ENCODE measurements at regions not wholly inside any gene's neighbourhood (a gene's known extent, or its start where the extent isn't known, plus 50 kb on each side); places are given as distances from the start of the nearest gene placed in this dataset.
A peak's percentile ranks its signal among the peaks of the same experiment; 100 is the strongest.

DNA sequence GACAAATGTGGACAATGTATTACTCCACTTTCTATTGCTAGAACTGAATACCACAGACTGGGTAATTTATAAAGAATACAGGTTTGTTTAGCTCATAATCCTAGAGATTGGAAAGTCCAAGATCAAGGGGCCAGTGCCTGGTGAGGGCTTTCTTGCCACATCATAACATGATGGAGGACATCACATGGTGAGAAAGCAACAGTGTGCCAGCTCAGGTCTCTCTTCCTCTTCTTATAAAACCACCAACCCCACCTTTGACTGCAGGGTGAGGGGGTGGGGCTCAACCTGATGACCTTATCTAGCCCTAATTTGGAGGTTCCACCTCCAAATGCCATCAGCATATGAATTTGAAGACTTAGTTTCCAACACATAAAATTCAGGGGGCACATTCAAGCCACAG lies 105.7 kb upstream of the CXorf66 start:
- Histone ChIP-seq H3K36me3 (no peaks in the 10 kb centered on the region), H3K4me3 (no peak overlapping the region), H3K4me1 (no peaks in the 10 kb centered on the region), H3K9me3 (no peaks in the 10 kb centered on the region), H3K27ac (no peak overlapping the region), H3K27me3 (replicated peaks in 1 of 7) (no peaks in the 10 kb centered on the region)
- intact Hi-C loops (cut with DNase I; ENCODE audit: low total_unique reads), result no loop called here
- TF ChIP-seq POLR2AphosphoS5 (IDR thresholded peaks at IDR 0.05), result no peak
- TF ChIP-seq, protein P1, sequence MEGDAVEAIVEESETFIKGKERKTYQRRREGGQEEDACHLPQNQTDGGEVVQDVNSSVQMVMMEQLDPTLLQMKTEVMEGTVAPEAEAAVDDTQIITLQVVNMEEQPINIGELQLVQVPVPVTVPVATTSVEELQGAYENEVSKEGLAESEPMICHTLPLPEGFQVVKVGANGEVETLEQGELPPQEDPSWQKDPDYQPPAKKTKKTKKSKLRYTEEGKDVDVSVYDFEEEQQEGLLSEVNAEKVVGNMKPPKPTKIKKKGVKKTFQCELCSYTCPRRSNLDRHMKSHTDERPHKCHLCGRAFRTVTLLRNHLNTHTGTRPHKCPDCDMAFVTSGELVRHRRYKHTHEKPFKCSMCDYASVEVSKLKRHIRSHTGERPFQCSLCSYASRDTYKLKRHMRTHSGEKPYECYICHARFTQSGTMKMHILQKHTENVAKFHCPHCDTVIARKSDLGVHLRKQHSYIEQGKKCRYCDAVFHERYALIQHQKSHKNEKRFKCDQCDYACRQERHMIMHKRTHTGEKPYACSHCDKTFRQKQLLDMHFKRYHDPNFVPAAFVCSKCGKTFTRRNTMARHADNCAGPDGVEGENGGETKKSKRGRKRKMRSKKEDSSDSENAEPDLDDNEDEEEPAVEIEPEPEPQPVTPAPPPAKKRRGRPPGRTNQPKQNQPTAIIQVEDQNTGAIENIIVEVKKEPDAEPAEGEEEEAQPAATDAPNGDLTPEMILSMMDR (IDR thresholded peaks at IDR 0.05 in 8 of 11, conservative IDR thresholded peaks at IDR 0.05 in 3 of 11), result no peak
- TF ChIP-seq POLR2A (IDR thresholded peaks at IDR 0.05), result no peak
- DNase-seq, result no peak

DNA sequence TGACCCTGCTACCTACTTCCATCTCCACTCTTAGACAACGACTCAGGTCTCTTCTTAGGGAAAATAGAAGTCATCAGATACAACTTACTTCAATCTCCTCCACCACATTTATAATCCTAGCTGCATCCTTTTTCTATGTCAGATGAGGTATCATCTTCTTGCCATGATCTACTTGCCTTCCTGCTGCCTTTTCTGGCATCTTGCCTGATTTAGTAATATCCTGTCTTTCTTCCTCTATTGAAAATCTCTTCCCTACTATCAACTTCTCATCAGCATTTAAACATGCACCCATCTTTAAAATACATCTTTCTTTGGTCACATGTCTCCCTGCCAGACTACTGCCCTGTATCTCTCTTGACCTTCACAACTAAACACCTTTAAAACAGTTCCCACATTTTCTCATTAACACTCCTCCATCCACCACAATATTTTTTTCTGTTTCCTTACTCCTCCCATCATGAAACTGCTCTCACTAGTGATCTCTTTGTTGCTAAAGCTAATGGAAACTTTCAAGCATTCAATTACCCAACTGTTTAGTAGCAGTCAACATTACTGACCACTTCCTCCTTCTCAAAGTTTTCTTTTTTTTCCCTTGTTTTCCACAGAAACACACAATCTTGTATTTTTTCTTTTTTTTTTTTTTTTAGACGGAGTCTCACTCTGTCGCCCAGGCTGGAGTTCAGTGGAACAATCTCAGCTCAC lies 100.8 kb upstream of the CXorf66 start:
- Histone ChIP-seq H3K27me3 (replicated peaks in 1 of 7) (no peaks in the 10 kb centered on the region), H3K36me3 (no peaks in the 10 kb centered on the region), H3K4me1 (no peaks in the 10 kb centered on the region), H3K9me3 (no peaks in the 10 kb centered on the region), H3K4me3 (no peak overlapping the region), H3K27ac (no peak overlapping the region)
- no peak for DNase-seq
- 51 to 64% (median 59%) methylated on average over 3 of the region's 3 CpGs for WGBS, 5 donors
- intact Hi-C loops (cut with DNase I; ENCODE audit: low total_unique reads), result no loop called here
- TF ChIP-seq POLR2A (IDR thresholded peaks at IDR 0.05), result no peak
- TF ChIP-seq, protein P1 (IDR thresholded peaks at IDR 0.05 in 8 of 11, conservative IDR thresholded peaks at IDR 0.05 in 3 of 11), result no peak
- TF ChIP-seq POLR2AphosphoS5 (IDR thresholded peaks at IDR 0.05), result no peak

DNA sequence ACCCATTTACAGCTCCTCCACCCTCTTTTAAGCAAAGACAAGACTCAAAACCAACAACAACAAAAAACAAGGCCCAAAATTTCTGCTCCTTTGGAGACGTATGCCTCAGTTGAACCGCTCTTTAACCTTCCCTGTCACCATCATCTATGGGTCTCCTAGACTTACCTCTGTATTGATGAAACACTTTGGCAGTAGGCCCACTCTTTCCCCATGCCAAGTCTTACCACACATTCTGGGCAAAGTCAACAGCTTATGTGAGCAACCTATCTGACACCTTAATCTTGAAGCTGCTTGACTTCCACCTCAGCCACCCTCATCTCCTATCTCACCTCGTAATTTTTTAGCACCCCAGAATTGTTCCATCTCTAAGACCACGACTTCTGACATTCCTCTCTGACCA lies 99.7 kb upstream of the CXorf66 start:
- H3K36me3 ChIP-seq, result no peaks in the 10 kb centered on the region
- TF ChIP-seq, protein P1 (IDR thresholded peaks at IDR 0.05 in 8 of 11, conservative IDR thresholded peaks at IDR 0.05 in 3 of 11), result no peak
- TF ChIP-seq POLR2AphosphoS5 (IDR thresholded peaks at IDR 0.05) (no peak), POLR2A (IDR thresholded peaks at IDR 0.05) (no peak)
- H3K9me3 ChIP-seq, result no peaks in the 10 kb centered on the region
- no peaks in the 10 kb centered on the region for H3K4me1 ChIP-seq
- 33 to 50% (median 36%) methylated on average over 4 of the region's 4 CpGs for WGBS, 5 donors
- intact Hi-C loops (cut with DNase I; ENCODE audit: low total_unique reads), result no loop called here
- no peaks in the 10 kb centered on the region for H3K27me3 ChIP-seq (replicated peaks in 1 of 7)
- H3K4me3 ChIP-seq, result no peak overlapping the region
- DNase-seq, result no peak
- no peak overlapping the region for H3K27ac ChIP-seq

DNA sequence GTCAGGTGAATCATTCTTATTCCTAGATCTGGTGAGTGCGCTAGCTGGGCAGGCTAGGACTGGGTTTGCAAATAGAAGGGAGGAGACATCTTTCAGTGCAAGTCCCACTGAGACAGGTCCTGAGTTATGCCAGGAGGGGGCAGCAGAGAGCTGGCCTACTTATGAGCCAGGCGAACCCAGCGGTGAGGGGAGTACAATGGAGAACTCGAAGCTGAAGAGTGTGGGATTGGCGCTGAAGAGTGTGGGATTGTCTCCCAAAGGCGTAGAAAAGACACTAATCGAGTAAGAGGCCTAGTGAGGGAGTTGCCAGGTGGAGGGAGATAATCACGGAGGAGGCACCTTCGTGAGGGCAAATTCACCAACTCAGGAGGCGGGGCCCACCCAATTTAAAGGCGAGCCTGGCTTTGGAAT lies 91.7 kb upstream of the CXorf66 start:
- peaks cover 0 to 6% (median 0%) of the 10 kb centered on the region in 7 donors for H3K27me3 ChIP-seq (replicated peaks in 1 of 7)
- no peak overlapping the region for H3K27ac ChIP-seq
- DNase-seq, result peak; percentile 83
- H3K36me3 ChIP-seq, result no peaks in the 10 kb centered on the region
- intact Hi-C loops (cut with DNase I; ENCODE audit: low total_unique reads), result loop anchor here (5.0 kb wide), 1 partner anchor 85 kb away; no protein-coding TSS in a partner anchor
- H3K4me1 ChIP-seq, result peaks cover 0 to 3% (median 0%) of the 10 kb centered on the region in 6 donors
- H3K9me3 ChIP-seq, result no peaks in the 10 kb centered on the region
- no peak overlapping the region for H3K4me3 ChIP-seq
- TF ChIP-seq, protein P1 (IDR thresholded peaks at IDR 0.05 in 8 of 11, conservative IDR thresholded peaks at IDR 0.05 in 3 of 11), result peak; percentile 10 to 77 (median 68)
- no peak for TF ChIP-seq POLR2AphosphoS5 (IDR thresholded peaks at IDR 0.05)
- WGBS, 5 donors, result 22 to 31% (median 28%) methylated on average over 11 of the region's 11 CpGs

All from spleen (tissue), 11 donors.